Progenitor cell of endocrine pancreas (in vitro differentiated cells): ENCODE measurements at regions not wholly inside any gene's neighbourhood (a gene's known extent, or its start where the extent isn't known, plus 50 kb on each side); places are given as distances from the start of the nearest gene placed in this dataset.

Source experiments
- DNase-seq: peaks from one replicate; pipeline ENCODE4 v3.0.0; 2021; ENCODE audit warnings: low spot score; ENCODE audit not compliant: unreplicated experiment
- H3K27ac Mint-ChIP-seq: 2 replicates; pipeline ENCODE4 v1.8.0; 2021; ENCODE audit warnings: mild to moderate bottlenecking, moderate library complexity, mixed read lengths
- H3K27me3 Mint-ChIP-seq: 2 replicates; pipeline ENCODE4 v1.8.0; 2021; ENCODE audit warnings: mixed read lengths
- H3K36me3 Mint-ChIP-seq: 2 replicates; pipeline ENCODE4 v1.8.0; 2022; ENCODE audit warnings: mixed read lengths; ENCODE audit not compliant: insufficient read depth
- H3K4me1 Mint-ChIP-seq: 2 replicates; pipeline ENCODE4 v1.8.0; 2021; ENCODE audit warnings: low read depth, mixed read lengths
- H3K4me3 Mint-ChIP-seq: 2 replicates; pipeline ENCODE4 v1.8.0; 2021; ENCODE audit warnings: low read depth, mild to moderate bottlenecking, moderate library complexity, mixed read lengths
- H3K9me3 Mint-ChIP-seq: 2 replicates; pipeline ENCODE4 v1.8.0; 2021; ENCODE audit warnings: low read depth, mixed read lengths
- TF ChIP-seq, protein P1 (sequence below): fragments of 200-600 bp; sonication (generic); IDR thresholded peaks from one replicate; pipeline ENCODE4 v1.5.0; 2021; ENCODE audit warnings: antibody characterized with exemption, mild to moderate bottlenecking; ENCODE audit not compliant: unreplicated experiment

DNA sequence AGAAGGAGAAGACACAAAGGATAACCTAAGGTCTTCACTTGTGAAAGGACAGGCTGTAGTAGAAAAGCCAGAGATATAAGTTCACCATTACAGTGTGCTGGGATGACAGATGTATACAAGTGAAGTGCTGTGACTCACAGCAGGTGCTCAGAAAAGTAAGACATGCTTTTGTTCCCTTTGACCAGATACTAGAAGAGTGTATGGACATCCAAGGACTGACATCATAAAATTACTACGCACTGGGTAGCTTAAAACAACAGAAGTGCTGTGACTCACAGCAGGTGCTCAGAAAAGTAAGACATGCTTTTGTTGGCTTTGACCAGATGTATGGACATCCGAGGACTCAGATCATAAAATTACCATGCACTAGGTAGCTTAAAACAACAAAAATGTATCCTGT is 61.6 kb upstream of the BTC start:
- Mint-ChIP-seq H3K27me3 (no peaks in the 10 kb centered on the region), H3K36me3 (no peaks in the 10 kb centered on the region), H3K9me3 (no peaks in the 10 kb centered on the region), H3K27ac (no peak overlapping the region), H3K4me1 (no peaks in the 10 kb centered on the region), H3K4me3 (no peak overlapping the region)
- DNase-seq: no peak
- TF ChIP-seq, protein P1, sequence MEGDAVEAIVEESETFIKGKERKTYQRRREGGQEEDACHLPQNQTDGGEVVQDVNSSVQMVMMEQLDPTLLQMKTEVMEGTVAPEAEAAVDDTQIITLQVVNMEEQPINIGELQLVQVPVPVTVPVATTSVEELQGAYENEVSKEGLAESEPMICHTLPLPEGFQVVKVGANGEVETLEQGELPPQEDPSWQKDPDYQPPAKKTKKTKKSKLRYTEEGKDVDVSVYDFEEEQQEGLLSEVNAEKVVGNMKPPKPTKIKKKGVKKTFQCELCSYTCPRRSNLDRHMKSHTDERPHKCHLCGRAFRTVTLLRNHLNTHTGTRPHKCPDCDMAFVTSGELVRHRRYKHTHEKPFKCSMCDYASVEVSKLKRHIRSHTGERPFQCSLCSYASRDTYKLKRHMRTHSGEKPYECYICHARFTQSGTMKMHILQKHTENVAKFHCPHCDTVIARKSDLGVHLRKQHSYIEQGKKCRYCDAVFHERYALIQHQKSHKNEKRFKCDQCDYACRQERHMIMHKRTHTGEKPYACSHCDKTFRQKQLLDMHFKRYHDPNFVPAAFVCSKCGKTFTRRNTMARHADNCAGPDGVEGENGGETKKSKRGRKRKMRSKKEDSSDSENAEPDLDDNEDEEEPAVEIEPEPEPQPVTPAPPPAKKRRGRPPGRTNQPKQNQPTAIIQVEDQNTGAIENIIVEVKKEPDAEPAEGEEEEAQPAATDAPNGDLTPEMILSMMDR: no peak

DNA sequence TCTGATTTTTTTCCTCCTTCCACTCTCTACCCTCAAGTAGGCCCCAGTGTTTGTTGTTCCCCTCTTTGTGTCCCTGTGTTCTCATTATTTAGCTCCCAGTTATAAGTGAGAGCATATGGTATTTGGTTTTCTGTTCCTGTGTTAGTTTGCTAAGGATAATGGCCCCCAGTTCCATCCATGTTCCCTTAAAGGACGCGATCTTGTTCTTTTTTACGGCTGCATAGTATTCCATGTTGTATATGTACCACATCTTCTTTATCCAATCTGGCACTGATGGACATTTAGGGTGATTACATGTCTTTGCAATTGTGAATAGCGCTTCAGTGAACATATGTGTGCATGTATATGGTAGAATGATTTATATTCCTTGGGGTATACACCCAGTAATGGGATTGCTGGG is 54.5 kb upstream of the BTC start:
- Mint-ChIP-seq H3K9me3 (peaks cover 21% of the 10 kb centered on the region), H3K27ac (no peak overlapping the region), H3K36me3 (no peaks in the 10 kb centered on the region), H3K4me3 (no peak overlapping the region), H3K4me1 (peaks cover 8% of the 10 kb centered on the region), H3K27me3 (no peaks in the 10 kb centered on the region)
- DNase-seq: no peak
- TF ChIP-seq, protein P1: no peak

DNA sequence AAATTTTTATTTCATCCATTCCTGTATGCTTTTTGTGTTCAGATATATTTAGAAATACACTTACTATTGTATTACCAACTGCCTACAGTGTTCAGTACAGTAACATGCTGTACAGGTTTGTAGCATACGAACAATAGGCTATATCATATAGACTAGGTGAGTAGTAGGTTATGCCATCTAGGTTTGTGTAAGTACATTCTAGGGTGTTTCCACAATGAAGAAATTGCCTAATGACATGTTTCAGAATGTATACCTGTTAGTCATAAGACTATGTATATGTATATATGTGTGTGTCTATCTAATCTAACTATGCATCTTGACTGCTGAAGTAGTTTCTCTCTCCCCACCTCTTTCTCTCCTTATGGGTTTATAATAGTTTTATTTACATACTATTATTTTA is 51.5 kb upstream of the BTC start:
- peaks cover 25% of the 10 kb centered on the region for H3K9me3 Mint-ChIP-seq
- H3K4me1 Mint-ChIP-seq: peaks cover 8% of the 10 kb centered on the region
- TF ChIP-seq, protein P1: no peak

More for the DNA sequence above, 51.5 kb upstream of the BTC start:
- Mint-ChIP-seq H3K4me3 (no peak overlapping the region), H3K27me3 (no peaks in the 10 kb centered on the region), H3K36me3 (no peaks in the 10 kb centered on the region), H3K27ac (no peak overlapping the region)
- DNase-seq: no peak
